Testis (tissue), 2 donors: ENCODE measurements at regions not wholly inside any gene's neighbourhood (a gene's known extent, or its start where the extent isn't known, plus 50 kb on each side); places are given as distances from the start of the nearest gene placed in this dataset.

Source experiments
- POLR2A ChIP-seq: fragments of 450-650 bp; IDR thresholded peaks from one replicate; pipeline ENCODE4 v1.6.1; 2017; ENCODE audit warnings: antibody characterized with exemption, mild to moderate bottlenecking, moderate library complexity
- TF ChIP-seq, protein P1 (sequence below), 3 experiments: fragments of 450-650 bp in 2 of 3; fragments of 200-600 bp in 1 of 3; sonication (generic) in 1 of 3; IDR thresholded peaks; one replicate each; pipeline ENCODE4 v1.5.1; 2016 to 2019; ENCODE audit warnings: antibody characterized with exemption in 3 of 3, mild to moderate bottlenecking in 2 of 3, moderate library complexity in 1 of 3

GRCh38 chr10:44539178-44539577, 154.3 kb upstream of the CXCL12 start:
- no peak for TF ChIP-seq POLR2A
- TF ChIP-seq, protein P1, sequence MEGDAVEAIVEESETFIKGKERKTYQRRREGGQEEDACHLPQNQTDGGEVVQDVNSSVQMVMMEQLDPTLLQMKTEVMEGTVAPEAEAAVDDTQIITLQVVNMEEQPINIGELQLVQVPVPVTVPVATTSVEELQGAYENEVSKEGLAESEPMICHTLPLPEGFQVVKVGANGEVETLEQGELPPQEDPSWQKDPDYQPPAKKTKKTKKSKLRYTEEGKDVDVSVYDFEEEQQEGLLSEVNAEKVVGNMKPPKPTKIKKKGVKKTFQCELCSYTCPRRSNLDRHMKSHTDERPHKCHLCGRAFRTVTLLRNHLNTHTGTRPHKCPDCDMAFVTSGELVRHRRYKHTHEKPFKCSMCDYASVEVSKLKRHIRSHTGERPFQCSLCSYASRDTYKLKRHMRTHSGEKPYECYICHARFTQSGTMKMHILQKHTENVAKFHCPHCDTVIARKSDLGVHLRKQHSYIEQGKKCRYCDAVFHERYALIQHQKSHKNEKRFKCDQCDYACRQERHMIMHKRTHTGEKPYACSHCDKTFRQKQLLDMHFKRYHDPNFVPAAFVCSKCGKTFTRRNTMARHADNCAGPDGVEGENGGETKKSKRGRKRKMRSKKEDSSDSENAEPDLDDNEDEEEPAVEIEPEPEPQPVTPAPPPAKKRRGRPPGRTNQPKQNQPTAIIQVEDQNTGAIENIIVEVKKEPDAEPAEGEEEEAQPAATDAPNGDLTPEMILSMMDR (IDR thresholded peaks at IDR 0.05) = no peak
